IgD-negative memory B cell (primary cell): ENCODE measurements at regions not wholly inside any gene's neighbourhood (a gene's known extent, or its start where the extent isn't known, plus 50 kb on each side); places are given as distances from the start of the nearest gene placed in this dataset.
A peak's percentile ranks its signal among the peaks of the same experiment; 100 is the strongest.

ENCODE experiments used
- H3K27ac Mint-ChIP-seq, 3 donors: one replicate each; pipeline ENCODE4 v1.8.0; 2020 to 2022; ENCODE audit warnings: mild to moderate bottlenecking in 3 of 3, mixed read lengths in 3 of 3, moderate library complexity in 1 of 3
- H3K27me3 Mint-ChIP-seq: one replicate; pipeline ENCODE4 v1.8.0; 2021; ENCODE audit warnings: mixed read lengths
- H3K36me3 Mint-ChIP-seq: one replicate; pipeline ENCODE4 v1.8.0; 2020; ENCODE audit warnings: mild to moderate bottlenecking, mixed read lengths
- H3K4me1 Mint-ChIP-seq, 3 donors: one replicate each; pipeline ENCODE4 v1.8.0; 2020 to 2022; ENCODE audit warnings: mixed read lengths in 3 of 3, mild to moderate bottlenecking in 1 of 3
- H3K4me3 Mint-ChIP-seq, 4 donors: one replicate each; pipeline ENCODE4 v1.8.0; 2020 to 2022; ENCODE audit warnings: mild to moderate bottlenecking in 4 of 4, mixed read lengths in 4 of 4, moderate library complexity in 3 of 4
- H3K9me3 Mint-ChIP-seq, 3 donors: one replicate each; pipeline ENCODE4 v1.8.0; 2020 to 2021; ENCODE audit warnings: mixed read lengths in 3 of 3, mild to moderate bottlenecking in 1 of 3

- Mint-ChIP-seq H3K27me3 (no peaks in the 10 kb centered on the region), H3K9me3 (no peaks in the 10 kb centered on the region), H3K36me3 (peaks cover 5% of the 10 kb centered on the region), H3K27ac (peak overlapping the region in 2 of 3 donors; percentile 3 to 49), H3K4me3 (no peak overlapping the region), H3K4me1 (peaks cover 0 to 4% (median 3%) of the 10 kb centered on the region in 3 donors)
Measured at GRCh38 chr13:73754727-73755292, 379.4 kb downstream of the KLF12 start.

- H3K9me3 Mint-ChIP-seq = no peaks in the 10 kb centered on the region
- H3K27ac Mint-ChIP-seq = peak overlapping the region in 1 of 3 donors; percentile 49
- H3K36me3 Mint-ChIP-seq = peaks cover 6% of the 10 kb centered on the region
- H3K4me1 Mint-ChIP-seq = peaks cover 0 to 4% (median 3%) of the 10 kb centered on the region in 3 donors
- H3K27me3 Mint-ChIP-seq = no peaks in the 10 kb centered on the region
- H3K4me3 Mint-ChIP-seq = no peak overlapping the region
Measured at GRCh38 chr13:73754241-73754640, 380.0 kb downstream of the KLF12 start.

- Mint-ChIP-seq H3K27me3 (no peaks in the 10 kb centered on the region), H3K4me3 (no peak overlapping the region), H3K9me3 (peaks cover 0 to 3% (median 0%) of the 10 kb centered on the region in 3 donors), H3K36me3 (peaks cover 6% of the 10 kb centered on the region), H3K27ac (no peak overlapping the region), H3K4me1 (peaks cover 0 to 4% (median 0%) of the 10 kb centered on the region in 3 donors)
Measured at GRCh38 chr13:73751290-73751689, 382.9 kb downstream of the KLF12 start.

DNA sequence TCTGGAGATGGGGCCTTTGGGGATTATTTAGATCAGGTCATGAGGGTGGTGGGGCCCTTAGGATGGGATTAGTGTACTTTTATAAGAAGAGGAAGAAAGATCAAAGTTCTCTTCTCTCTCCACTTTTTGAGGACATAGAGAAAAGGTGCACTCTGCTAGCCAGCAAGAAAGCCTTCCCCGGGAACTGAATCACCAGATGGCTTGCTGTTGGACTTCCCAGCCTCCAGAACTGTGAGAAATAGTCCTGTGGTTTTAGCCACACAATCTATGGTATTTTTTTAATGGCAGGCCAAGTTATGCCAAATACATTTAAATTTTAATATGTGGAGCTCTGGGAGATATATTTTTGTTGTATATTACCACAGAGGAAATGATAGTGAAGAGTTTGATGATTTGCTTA, 385.8 kb downstream of the KLF12 start:
- peak overlapping the region in 1 of 4 donors; percentile 6 for H3K4me3 Mint-ChIP-seq
- no peak overlapping the region for H3K27ac Mint-ChIP-seq
- peaks cover 0 to 3% (median 0%) of the 10 kb centered on the region in 3 donors for H3K9me3 Mint-ChIP-seq
- peaks cover 8% of the 10 kb centered on the region for H3K36me3 Mint-ChIP-seq
- H3K4me1 Mint-ChIP-seq = no peaks in the 10 kb centered on the region
- H3K27me3 Mint-ChIP-seq = no peaks in the 10 kb centered on the region

- peaks cover 9% of the 10 kb centered on the region for H3K36me3 Mint-ChIP-seq
- H3K27ac Mint-ChIP-seq = no peak overlapping the region
- H3K9me3 Mint-ChIP-seq = peaks cover 0 to 3% (median 0%) of the 10 kb centered on the region in 3 donors
- no peaks in the 10 kb centered on the region for H3K4me1 Mint-ChIP-seq
- no peak overlapping the region for H3K4me3 Mint-ChIP-seq
- no peaks in the 10 kb centered on the region for H3K27me3 Mint-ChIP-seq
Measured at GRCh38 chr13:73745190-73745589, 389.0 kb downstream of the KLF12 start.

- Mint-ChIP-seq H3K36me3 (peaks cover 5% of the 10 kb centered on the region), H3K27me3 (no peaks in the 10 kb centered on the region), H3K9me3 (no peaks in the 10 kb centered on the region), H3K4me3 (no peak overlapping the region), H3K4me1 (no peaks in the 10 kb centered on the region), H3K27ac (peak overlapping the region in 1 of 3 donors; percentile 69)
Measured at GRCh38 chr13:73742982-73743381, 391.2 kb downstream of the KLF12 start.

- Mint-ChIP-seq H3K27me3 (no peaks in the 10 kb centered on the region), H3K4me3 (no peak overlapping the region), H3K27ac (no peak overlapping the region), H3K4me1 (no peaks in the 10 kb centered on the region), H3K9me3 (no peaks in the 10 kb centered on the region), H3K36me3 (peaks cover 5% of the 10 kb centered on the region)
Measured at GRCh38 chr13:73741742-73742141, 392.5 kb downstream of the KLF12 start.

- Mint-ChIP-seq H3K4me1 (no peaks in the 10 kb centered on the region), H3K36me3 (peaks cover 5% of the 10 kb centered on the region), H3K27ac (no peak overlapping the region), H3K27me3 (no peaks in the 10 kb centered on the region), H3K9me3 (no peaks in the 10 kb centered on the region), H3K4me3 (no peak overlapping the region)
Measured at GRCh38 chr13:73741111-73741510, 393.1 kb downstream of the KLF12 start.

GRCh38 chr13:73740666-73741065, 393.5 kb downstream of the KLF12 start:
- no peak overlapping the region for H3K4me3 Mint-ChIP-seq
- no peaks in the 10 kb centered on the region for H3K4me1 Mint-ChIP-seq
- peaks cover 10% of the 10 kb centered on the region for H3K36me3 Mint-ChIP-seq
- H3K27ac Mint-ChIP-seq = no peak overlapping the region
- H3K9me3 Mint-ChIP-seq = no peaks in the 10 kb centered on the region
- H3K27me3 Mint-ChIP-seq = no peaks in the 10 kb centered on the region

GRCh38 chr13:73739394-73739793, 394.8 kb downstream of the KLF12 start:
- Mint-ChIP-seq H3K27me3 (no peaks in the 10 kb centered on the region), H3K4me3 (no peak overlapping the region), H3K36me3 (peaks cover 11% of the 10 kb centered on the region), H3K27ac (no peak overlapping the region), H3K9me3 (no peaks in the 10 kb centered on the region), H3K4me1 (peaks cover 0 to 2% (median 0%) of the 10 kb centered on the region in 3 donors)

DNA sequence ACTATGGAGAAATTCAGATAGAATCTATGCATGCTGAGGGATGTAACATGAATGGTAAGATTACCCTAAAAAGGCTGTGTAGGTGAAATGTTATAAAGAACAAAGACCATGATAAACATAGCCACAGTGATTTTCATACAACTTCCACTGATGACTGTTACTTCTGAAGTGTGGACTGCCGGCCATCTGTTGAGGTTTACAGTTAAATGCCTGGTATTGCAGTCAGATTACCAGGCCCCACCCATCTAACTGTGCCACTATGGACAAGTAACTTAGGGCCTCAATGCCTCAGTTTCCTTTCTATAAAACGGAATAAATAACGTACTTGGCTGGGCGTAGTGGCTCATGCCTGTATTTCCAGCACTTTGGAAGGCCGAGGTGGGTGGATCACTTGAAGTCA, 395.6 kb downstream of the KLF12 start:
- H3K4me3 Mint-ChIP-seq = no peak overlapping the region
- no peaks in the 10 kb centered on the region for H3K27me3 Mint-ChIP-seq
- H3K36me3 Mint-ChIP-seq = peaks cover 9% of the 10 kb centered on the region
- no peaks in the 10 kb centered on the region for H3K9me3 Mint-ChIP-seq
- H3K4me1 Mint-ChIP-seq = peaks cover 0 to 2% (median 0%) of the 10 kb centered on the region in 3 donors
- H3K27ac Mint-ChIP-seq = no peak overlapping the region

DNA sequence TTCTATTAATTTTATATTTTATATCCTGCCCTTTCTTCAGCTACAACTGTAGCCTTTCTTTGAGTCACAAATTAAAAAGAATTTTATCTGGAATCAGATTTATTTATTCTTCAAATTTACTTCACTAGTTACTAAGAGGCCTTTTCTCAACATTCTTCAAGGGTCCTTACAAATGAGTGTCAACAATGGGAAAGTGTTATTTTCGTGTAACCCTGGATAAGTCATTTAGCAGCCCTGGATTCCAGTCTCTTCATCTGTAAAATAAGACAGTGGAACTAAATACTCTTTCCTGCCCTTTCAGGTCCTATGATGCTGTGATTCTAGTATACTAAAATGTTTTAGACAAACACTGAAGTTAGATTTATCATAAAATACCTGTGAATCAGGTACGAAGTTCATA, 397.0 kb downstream of the KLF12 start:
- Mint-ChIP-seq H3K36me3 (peaks cover 8% of the 10 kb centered on the region), H3K9me3 (no peaks in the 10 kb centered on the region), H3K27ac (no peak overlapping the region), H3K4me1 (peaks cover 0 to 2% (median 0%) of the 10 kb centered on the region in 3 donors), H3K27me3 (no peaks in the 10 kb centered on the region), H3K4me3 (no peak overlapping the region)

GRCh38 chr13:73733706-73734105, 400.5 kb downstream of the KLF12 start:
- H3K36me3 Mint-ChIP-seq = peaks cover 18% of the 10 kb centered on the region
- no peak overlapping the region for H3K4me3 Mint-ChIP-seq
- peaks cover 0 to 3% (median 0%) of the 10 kb centered on the region in 3 donors for H3K4me1 Mint-ChIP-seq
- H3K27ac Mint-ChIP-seq = peak overlapping the region in 1 of 3 donors; percentile 86
- H3K27me3 Mint-ChIP-seq = no peaks in the 10 kb centered on the region
- no peaks in the 10 kb centered on the region for H3K9me3 Mint-ChIP-seq

DNA sequence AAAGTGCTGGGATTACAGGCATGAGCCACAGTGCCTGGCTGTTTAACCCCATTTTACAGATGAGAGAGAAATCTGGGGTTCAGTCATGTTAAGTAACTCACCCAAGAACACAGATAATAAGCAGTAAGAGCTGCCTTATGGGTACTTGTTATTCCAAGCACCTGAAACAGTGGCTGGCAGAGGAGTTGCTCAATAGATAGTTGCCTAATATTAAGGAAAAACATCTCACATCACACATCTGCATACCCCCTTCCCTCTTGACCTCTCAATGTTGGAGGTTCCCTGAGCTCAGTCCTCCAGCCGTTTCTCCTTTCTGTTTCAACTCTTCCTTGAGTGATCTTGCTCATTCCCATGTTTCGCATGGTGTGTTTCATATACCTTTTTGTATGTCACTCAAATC, 401.9 kb downstream of the KLF12 start:
- H3K36me3 Mint-ChIP-seq = peaks cover 23% of the 10 kb centered on the region
- H3K27ac Mint-ChIP-seq = no peak overlapping the region
- no peak overlapping the region for H3K4me3 Mint-ChIP-seq
- no peaks in the 10 kb centered on the region for H3K27me3 Mint-ChIP-seq
- peaks cover 0 to 3% (median 0%) of the 10 kb centered on the region in 3 donors for H3K4me1 Mint-ChIP-seq
- H3K9me3 Mint-ChIP-seq = no peaks in the 10 kb centered on the region

- Mint-ChIP-seq H3K27ac (peak overlapping the region in 2 of 3 donors; percentile 44 to 83), H3K4me1 (peaks cover 0 to 5% (median 0%) of the 10 kb centered on the region in 3 donors), H3K27me3 (no peaks in the 10 kb centered on the region), H3K9me3 (no peaks in the 10 kb centered on the region), H3K4me3 (no peak overlapping the region), H3K36me3 (peaks cover 30% of the 10 kb centered on the region)
Measured at GRCh38 chr13:73731564-73731963, 402.6 kb downstream of the KLF12 start.

DNA sequence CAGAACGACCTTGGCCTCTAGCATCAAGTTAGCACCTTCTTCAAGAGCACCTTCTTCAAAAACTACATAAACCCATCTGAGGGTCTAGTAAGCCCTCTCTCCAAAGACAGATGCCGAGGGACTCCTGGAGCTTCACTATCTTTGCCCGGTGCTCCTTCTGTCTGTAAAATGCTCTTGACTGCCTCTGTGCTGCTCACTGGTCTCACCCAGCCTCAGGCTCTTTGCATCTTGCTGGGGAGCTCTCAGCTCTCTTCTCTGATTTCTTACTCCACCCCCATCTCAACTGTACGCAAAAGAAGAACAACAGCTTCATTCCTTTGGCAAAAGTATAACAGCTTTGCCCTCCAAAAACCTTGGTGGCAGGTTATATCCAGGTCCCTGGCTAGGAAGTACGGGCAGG, 404.2 kb downstream of the KLF12 start:
- H3K27ac Mint-ChIP-seq = no peak overlapping the region
- no peaks in the 10 kb centered on the region for H3K9me3 Mint-ChIP-seq
- H3K36me3 Mint-ChIP-seq = peaks cover 25% of the 10 kb centered on the region
- no peaks in the 10 kb centered on the region for H3K27me3 Mint-ChIP-seq
- H3K4me1 Mint-ChIP-seq = peaks cover 0 to 5% (median 0%) of the 10 kb centered on the region in 3 donors
- H3K4me3 Mint-ChIP-seq = no peak overlapping the region
